ENCODE measurements at regions not wholly inside any gene's neighbourhood (a gene's known extent, or its start where the extent isn't known, plus 50 kb on each side); places are given as distances from the start of the nearest gene placed in this dataset.

DNA sequence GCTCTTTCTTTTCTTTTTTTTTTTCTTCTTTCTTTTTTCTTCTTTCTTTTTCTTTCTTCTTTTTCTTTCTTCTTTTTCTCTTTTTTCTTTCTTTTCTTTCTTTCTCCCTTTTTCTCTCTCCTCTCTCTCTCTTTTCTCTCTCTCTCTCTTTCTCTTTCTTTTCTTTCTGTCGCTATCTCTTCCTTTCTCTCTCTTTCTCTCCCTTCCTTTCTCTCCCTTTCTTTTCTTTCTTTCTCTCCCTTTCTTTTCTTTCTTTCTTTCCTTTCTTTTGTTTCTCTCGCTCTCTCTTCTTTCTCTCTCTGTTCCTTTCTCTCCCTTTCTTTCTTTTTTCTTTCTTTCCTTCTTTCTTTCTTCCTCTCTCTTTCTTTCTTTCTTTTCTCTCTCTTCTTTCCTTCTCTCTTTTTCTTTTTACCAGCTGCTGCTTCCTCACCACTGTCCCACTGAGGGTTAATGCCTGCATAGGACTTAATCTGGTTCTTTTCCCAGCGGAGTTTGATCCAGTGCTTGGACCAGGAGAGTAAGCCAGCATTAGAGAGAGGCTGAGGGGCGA, 145.4 kb upstream of the SIX2 start:
- TF ChIP-seq, protein P1, sequence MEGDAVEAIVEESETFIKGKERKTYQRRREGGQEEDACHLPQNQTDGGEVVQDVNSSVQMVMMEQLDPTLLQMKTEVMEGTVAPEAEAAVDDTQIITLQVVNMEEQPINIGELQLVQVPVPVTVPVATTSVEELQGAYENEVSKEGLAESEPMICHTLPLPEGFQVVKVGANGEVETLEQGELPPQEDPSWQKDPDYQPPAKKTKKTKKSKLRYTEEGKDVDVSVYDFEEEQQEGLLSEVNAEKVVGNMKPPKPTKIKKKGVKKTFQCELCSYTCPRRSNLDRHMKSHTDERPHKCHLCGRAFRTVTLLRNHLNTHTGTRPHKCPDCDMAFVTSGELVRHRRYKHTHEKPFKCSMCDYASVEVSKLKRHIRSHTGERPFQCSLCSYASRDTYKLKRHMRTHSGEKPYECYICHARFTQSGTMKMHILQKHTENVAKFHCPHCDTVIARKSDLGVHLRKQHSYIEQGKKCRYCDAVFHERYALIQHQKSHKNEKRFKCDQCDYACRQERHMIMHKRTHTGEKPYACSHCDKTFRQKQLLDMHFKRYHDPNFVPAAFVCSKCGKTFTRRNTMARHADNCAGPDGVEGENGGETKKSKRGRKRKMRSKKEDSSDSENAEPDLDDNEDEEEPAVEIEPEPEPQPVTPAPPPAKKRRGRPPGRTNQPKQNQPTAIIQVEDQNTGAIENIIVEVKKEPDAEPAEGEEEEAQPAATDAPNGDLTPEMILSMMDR (conservative IDR thresholded peaks at IDR 0.05; ENCODE audit: low read depth, low read length) = no peak
- TF ChIP-seq EZH2 (IDR thresholded peaks at IDR 0.05; ENCODE audit: borderline replicate concordance, low read depth, low read length, poor library complexity, severe bottlenecking) = no peak

All from A673 (cell line).